ENCODE measurements at regions not wholly inside any gene's neighbourhood (a gene's known extent, or its start where the extent isn't known, plus 50 kb on each side); places are given as distances from the start of the nearest gene placed in this dataset.

GRCh38 chr5:97624886-97625285 is 441.8 kb upstream of the RIOK2 start:
- TF ChIP-seq ZNF843 (tag by site-specific recombination; IDR thresholded peaks at IDR 0.05) (no peak), KLF16 (tag by site-specific recombination; IDR thresholded peaks at IDR 0.05) (no peak), ZBTB49 (tag by site-specific recombination; IDR thresholded peaks at IDR 0.05; ENCODE audit: low read depth) (no peak), MZF1 (tag by site-specific recombination; IDR thresholded peaks at IDR 0.05; ENCODE audit: borderline replicate concordance) (no peak), ZBTB44 (tag by site-specific recombination; IDR thresholded peaks at IDR 0.05) (no peak), CTCF (tag by site-specific recombination; IDR thresholded peaks at IDR 0.05) (no peak), ZNF302 (tag by site-specific recombination; IDR thresholded peaks at IDR 0.05; ENCODE audit: low read depth) (no peak), ZNF561 (tag by site-specific recombination; IDR thresholded peaks at IDR 0.05; ENCODE audit: borderline replicate concordance) (no peak), ZNF449 (tag by site-specific recombination; IDR thresholded peaks at IDR 0.05) (no peak)
